ENCODE measurements at regions not wholly inside any gene's neighbourhood (a gene's known extent, or its start where the extent isn't known, plus 50 kb on each side); places are given as distances from the start of the nearest gene placed in this dataset.
"Not testable (repeated sequence)": the region's sequence is repeated elsewhere in the genome, so short reads cannot be mapped to it uniquely, and the experiment has no call there.

GRCh38 chr10:45144326-45145070 lies 143.8 kb downstream of the ZNF22 start (continued):
- TF ChIP-seq ZNF645 (tag by site-specific recombination; IDR thresholded peaks at IDR 0.05) (no peak), GLI4 (tag by site-specific recombination; IDR thresholded peaks at IDR 0.05) (no peak)
- TF ChIP-seq, protein P1, sequence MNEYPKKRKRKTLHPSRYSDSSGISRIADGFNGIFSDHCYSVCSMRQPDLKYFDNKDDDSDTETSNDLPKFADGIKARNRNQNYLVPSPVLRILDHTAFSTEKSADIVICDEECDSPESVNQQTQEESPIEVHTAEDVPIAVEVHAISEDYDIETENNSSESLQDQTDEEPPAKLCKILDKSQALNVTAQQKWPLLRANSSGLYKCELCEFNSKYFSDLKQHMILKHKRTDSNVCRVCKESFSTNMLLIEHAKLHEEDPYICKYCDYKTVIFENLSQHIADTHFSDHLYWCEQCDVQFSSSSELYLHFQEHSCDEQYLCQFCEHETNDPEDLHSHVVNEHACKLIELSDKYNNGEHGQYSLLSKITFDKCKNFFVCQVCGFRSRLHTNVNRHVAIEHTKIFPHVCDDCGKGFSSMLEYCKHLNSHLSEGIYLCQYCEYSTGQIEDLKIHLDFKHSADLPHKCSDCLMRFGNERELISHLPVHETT (tag by site-specific recombination; IDR thresholded peaks at IDR 0.05): no peak

DNA sequence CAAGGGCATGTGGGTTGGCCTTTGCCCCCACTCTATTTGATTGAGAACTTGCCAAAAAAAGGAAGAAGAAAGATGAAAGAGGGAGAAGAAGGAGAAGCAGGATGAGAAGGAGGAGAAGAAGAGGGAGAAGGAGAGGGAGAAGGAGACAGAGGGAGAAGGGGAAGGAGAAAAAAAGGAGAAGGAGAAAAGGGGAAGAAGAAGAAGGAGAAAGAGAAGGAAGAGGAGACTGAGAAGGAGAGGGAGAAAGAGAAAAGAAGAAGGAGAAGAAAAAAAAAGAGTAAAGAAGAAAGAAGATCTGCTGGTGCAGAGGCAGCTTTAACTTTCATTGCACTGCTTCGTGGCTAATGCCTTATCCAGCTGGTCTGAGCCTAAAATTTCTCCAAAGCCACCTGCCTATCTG lies 144.4 kb downstream of the ZNF22 start:
- H3K27ac ChIP-seq (ENCODE audit: extremely low read depth, low read depth, low read length); H3K4me3 ChIP-seq (ENCODE audit: low read depth, low read length); POLR2A ChIA-PET; H3K9me3 ChIP-seq (ENCODE audit: control insufficient read depth, insufficient read depth, low read depth, low read length); CTCF ChIA-PET; H3K4me1 ChIP-seq (ENCODE audit: control insufficient read depth, insufficient read depth, low read length); H3K36me3 ChIP-seq (ENCODE audit: control insufficient read depth in 2 of 2, insufficient read depth in 1 of 2, low read length in 2 of 2): not testable (repeated sequence)
- TF ChIP-seq ZNF366 (tag by site-specific recombination; conservative IDR thresholded peaks at IDR 0.05): peak; percentile 40; the same call in 1 of the 2 replicates

DNA sequence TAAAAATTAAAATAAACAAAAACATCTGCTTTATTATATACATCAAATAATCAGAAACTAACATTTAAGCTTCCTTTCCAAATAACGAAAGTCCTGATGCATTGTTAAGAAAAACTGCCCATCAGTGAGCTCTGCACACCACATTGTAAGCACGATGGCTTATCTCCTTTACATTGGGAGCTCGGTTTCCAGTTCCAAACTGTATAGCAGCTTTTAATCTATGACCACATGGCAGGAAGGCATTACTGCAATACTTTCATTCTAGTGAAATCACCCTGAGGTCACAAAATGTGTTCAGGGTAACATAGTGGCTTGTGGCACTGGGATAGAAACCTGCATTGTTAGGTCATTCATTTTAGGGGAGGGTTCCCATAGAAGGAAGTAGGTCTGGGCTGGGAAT lies 146.3 kb downstream of the ZNF22 start:
- ChIA-PET CTCF (interaction anchor here (1.1 kb wide), 1 partner anchor 11 kb away, joined by 3 read pairs; no protein-coding TSS in a partner anchor), POLR2A (no interaction called here)
- no peak for TF ChIP-seq ZNF701 (tag by site-specific recombination; IDR thresholded peaks at IDR 0.05)
- TF ChIP-seq ZBTB6 (tag by site-specific recombination; IDR thresholded peaks at IDR 0.05): no peak
- TF ChIP-seq ZBTB21 (tag by site-specific recombination; IDR thresholded peaks at IDR 0.05): no peak
- no peak for TF ChIP-seq ZNF791 (tag by site-specific recombination; IDR thresholded peaks at IDR 0.05)
- no peak for TF ChIP-seq ZNF660 (tag by site-specific recombination; IDR thresholded peaks at IDR 0.05)
- TF ChIP-seq ZNF600 (tag by site-specific recombination; IDR thresholded peaks at IDR 0.05): no peak
- no peak for TF ChIP-seq ZNF664 (tag by site-specific recombination; IDR thresholded peaks at IDR 0.05)
- TF ChIP-seq REPIN1 (tag by site-specific recombination; IDR thresholded peaks at IDR 0.05; ENCODE audit: low read depth): no peak
- H3K36me3 ChIP-seq (ENCODE audit: control insufficient read depth in 2 of 2, insufficient read depth in 1 of 2, low read length in 2 of 2): no peaks in the 10 kb centered on the region
- H3K27ac ChIP-seq (ENCODE audit: extremely low read depth, low read depth, low read length): no peak overlapping the region
- no peaks in the 10 kb centered on the region for H3K4me1 ChIP-seq (ENCODE audit: control insufficient read depth, insufficient read depth, low read length)
- H3K4me3 ChIP-seq (ENCODE audit: low read depth, low read length): no peak overlapping the region
- H3K9me3 ChIP-seq (ENCODE audit: control insufficient read depth, insufficient read depth, low read depth, low read length): no peaks in the 10 kb centered on the region

DNA sequence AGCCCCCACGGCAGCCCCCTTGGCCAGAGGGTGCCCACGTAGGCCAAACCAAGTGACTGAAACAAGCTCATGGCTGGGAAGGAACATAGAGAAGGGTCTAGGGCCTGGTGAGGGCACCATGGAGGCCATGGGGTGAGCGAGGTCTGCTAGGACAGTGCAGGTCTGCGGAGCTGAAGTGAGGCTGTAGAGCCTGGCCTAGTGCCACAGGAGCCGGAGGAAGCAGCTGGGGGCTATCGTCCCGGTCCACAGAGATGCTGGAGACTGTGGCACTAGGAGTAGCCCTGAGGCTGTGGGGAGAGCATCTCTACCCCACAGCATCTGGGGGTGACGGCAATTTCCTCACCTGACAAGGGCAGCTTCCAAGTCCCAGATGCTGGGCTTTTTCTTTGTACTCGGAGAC lies 150.3 kb downstream of the ZNF22 start:
- no peaks in the 10 kb centered on the region for H3K36me3 ChIP-seq (ENCODE audit: control insufficient read depth in 2 of 2, insufficient read depth in 1 of 2, low read length in 2 of 2)
- TF ChIP-seq ZNF311 (tag by site-specific recombination; IDR thresholded peaks at IDR 0.05; ENCODE audit: borderline replicate concordance): no peak
- TF ChIP-seq ZBTB17 (tag by site-specific recombination; IDR thresholded peaks at IDR 0.05): no peak
- no peak for TF ChIP-seq ELK4 (IDR thresholded peaks at IDR 0.05; ENCODE audit: borderline replicate concordance, low read depth, low read length)
- TF ChIP-seq ZNF610 (tag by site-specific recombination; IDR thresholded peaks at IDR 0.05; ENCODE audit: borderline replicate concordance): no peak
- TF ChIP-seq, protein P2, sequence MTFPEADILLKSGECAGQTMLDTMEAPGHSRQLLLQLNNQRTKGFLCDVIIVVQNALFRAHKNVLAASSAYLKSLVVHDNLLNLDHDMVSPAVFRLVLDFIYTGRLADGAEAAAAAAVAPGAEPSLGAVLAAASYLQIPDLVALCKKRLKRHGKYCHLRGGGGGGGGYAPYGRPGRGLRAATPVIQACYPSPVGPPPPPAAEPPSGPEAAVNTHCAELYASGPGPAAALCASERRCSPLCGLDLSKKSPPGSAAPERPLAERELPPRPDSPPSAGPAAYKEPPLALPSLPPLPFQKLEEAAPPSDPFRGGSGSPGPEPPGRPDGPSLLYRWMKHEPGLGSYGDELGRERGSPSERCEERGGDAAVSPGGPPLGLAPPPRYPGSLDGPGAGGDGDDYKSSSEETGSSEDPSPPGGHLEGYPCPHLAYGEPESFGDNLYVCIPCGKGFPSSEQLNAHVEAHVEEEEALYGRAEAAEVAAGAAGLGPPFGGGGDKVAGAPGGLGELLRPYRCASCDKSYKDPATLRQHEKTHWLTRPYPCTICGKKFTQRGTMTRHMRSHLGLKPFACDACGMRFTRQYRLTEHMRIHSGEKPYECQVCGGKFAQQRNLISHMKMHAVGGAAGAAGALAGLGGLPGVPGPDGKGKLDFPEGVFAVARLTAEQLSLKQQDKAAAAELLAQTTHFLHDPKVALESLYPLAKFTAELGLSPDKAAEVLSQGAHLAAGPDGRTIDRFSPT (tag by site-specific recombination; IDR thresholded peaks at IDR 0.05): no peak
- no peak for TF ChIP-seq ZFP69B (tag by site-specific recombination; IDR thresholded peaks at IDR 0.05)
- H3K4me1 ChIP-seq (ENCODE audit: control insufficient read depth, insufficient read depth, low read length): no peaks in the 10 kb centered on the region
- no peak overlapping the region for H3K27ac ChIP-seq (ENCODE audit: extremely low read depth, low read depth, low read length)
- ChIA-PET CTCF (no interaction called here), POLR2A (no interaction called here)
- no peak overlapping the region for H3K4me3 ChIP-seq (ENCODE audit: low read depth, low read length)
- no peaks in the 10 kb centered on the region for H3K9me3 ChIP-seq (ENCODE audit: control insufficient read depth, insufficient read depth, low read depth, low read length)

Measured in HEK293 (cell line).